HFFc6 (cell line): ENCODE measurements at regions not wholly inside any gene's neighbourhood (a gene's known extent, or its start where the extent isn't known, plus 50 kb on each side); places are given as distances from the start of the nearest gene placed in this dataset.
A peak's percentile ranks its signal among the peaks of the same experiment; 100 is the strongest.

Experiments
- DNase-seq: peaks from one replicate; pipeline ENCODE4 v3.0.0-alpha.2; 2018
- H3K27ac Mint-ChIP-seq: 2 replicates; pipeline ENCODE4 v1.8.0; 2020; ENCODE audit warnings: mild to moderate bottlenecking, mixed read lengths
- H3K27me3 Mint-ChIP-seq: 2 replicates; pipeline ENCODE4 v1.8.0; 2021; ENCODE audit warnings: mild to moderate bottlenecking, moderate library complexity, mixed read lengths; ENCODE audit not compliant: insufficient read depth
- H3K36me3 Mint-ChIP-seq: 2 replicates; pipeline ENCODE4 v1.8.0; 2021; ENCODE audit warnings: low read depth, mixed read lengths
- H3K4me1 Mint-ChIP-seq: 2 replicates; pipeline ENCODE4 v1.8.0; 2020; ENCODE audit warnings: low read depth, mixed read lengths
- H3K4me3 Mint-ChIP-seq: 2 replicates; pipeline ENCODE4 v1.8.0; 2020; ENCODE audit warnings: mild to moderate bottlenecking, moderate library complexity, mixed read lengths
- H3K9me3 Mint-ChIP-seq: 2 replicates; pipeline ENCODE4 v1.8.0; 2020; ENCODE audit warnings: mild to moderate bottlenecking, mixed read lengths
- CTCF ChIP-seq: fragments of 200-600 bp; sonication (generic); IDR thresholded peaks from 2 replicates; pipeline ENCODE4 v1.5.0; 2021; ENCODE audit warnings: antibody characterized with exemption, mild to moderate bottlenecking

DNA sequence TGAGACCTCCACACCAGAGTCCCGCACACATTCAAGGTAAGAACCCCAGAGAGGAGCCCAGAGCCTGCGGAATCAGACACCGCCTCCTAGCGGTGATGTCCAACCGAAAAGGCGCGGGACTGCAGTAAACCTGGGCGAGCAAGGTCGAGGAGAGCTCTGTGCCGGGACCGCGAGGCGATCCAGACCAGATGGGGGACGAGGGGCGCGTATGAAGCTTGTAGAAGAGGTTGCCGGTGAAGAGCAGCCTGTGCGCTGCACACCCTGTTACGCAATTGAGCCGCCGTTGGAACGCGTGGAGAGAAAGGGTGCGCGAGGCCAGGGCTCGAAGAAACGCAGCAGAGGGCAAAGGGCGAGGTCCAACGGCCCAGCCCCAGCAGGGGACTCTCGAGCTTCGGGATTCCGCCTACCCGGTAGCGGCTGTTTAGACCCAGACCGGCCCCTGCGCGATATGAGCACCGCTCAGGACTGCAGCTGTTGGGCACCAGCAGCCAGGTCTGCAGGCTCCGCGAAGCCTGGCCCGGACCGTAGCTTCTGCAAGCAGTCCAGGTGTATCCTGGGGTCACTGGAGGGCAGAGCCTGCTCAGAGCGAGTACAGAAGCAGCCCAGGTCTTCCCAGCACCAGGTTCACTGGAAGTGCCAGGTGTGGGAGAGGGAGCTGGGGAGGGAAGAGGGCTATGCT, 65.9 kb upstream of the ZNF599 start:
- TF ChIP-seq CTCF, result peak; percentile 72
- H3K27me3 Mint-ChIP-seq, result peaks cover 23% of the 10 kb centered on the region
- DNase-seq, result no peak
- H3K4me1 Mint-ChIP-seq, result peaks cover 21% of the 10 kb centered on the region
- H3K9me3 Mint-ChIP-seq, result no peaks in the 10 kb centered on the region
- no peaks in the 10 kb centered on the region for H3K36me3 Mint-ChIP-seq
- peak overlapping the region; percentile 59 for H3K4me3 Mint-ChIP-seq
- no peak overlapping the region for H3K27ac Mint-ChIP-seq

DNA sequence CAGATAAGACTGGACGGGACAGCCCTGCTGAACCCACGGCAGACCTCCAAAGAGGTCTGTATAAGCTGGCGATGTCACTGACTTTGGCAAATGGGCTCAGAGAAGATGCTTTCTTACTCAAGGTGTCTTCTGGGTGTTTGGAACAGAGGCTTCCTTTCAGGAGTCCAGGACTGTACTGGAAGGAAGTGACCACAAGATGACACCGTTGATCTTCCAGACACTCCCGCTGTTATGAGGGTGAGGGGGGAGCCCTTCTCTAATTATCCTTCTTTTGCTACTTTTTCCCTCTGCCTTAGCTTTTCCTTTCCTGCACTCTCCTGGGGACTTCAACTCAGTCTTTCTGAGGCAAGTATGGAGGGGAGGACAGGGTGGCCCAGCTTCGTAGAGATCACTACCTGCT, 65.2 kb upstream of the ZNF599 start:
- peaks cover 27% of the 10 kb centered on the region for H3K27me3 Mint-ChIP-seq
- no peaks in the 10 kb centered on the region; the same call in 1 of the 2 replicates for H3K9me3 Mint-ChIP-seq
- H3K36me3 Mint-ChIP-seq, result no peaks in the 10 kb centered on the region
- peaks cover 21% of the 10 kb centered on the region for H3K4me1 Mint-ChIP-seq
- no peak for DNase-seq
- H3K4me3 Mint-ChIP-seq, result peak overlapping the region; percentile 59
- H3K27ac Mint-ChIP-seq, result no peak overlapping the region
- TF ChIP-seq CTCF, result no peak

GRCh38 chr19:34837262-34837661, 64.2 kb upstream of the ZNF599 start:
- no peak overlapping the region for H3K4me3 Mint-ChIP-seq
- H3K9me3 Mint-ChIP-seq, result no peaks in the 10 kb centered on the region; the same call in 1 of the 2 replicates
- no peaks in the 10 kb centered on the region for H3K36me3 Mint-ChIP-seq
- no peak for TF ChIP-seq CTCF
- no peak overlapping the region for H3K27ac Mint-ChIP-seq
- H3K27me3 Mint-ChIP-seq, result peaks cover 28% of the 10 kb centered on the region
- no peak for DNase-seq
- peaks cover 21% of the 10 kb centered on the region for H3K4me1 Mint-ChIP-seq

GRCh38 chr19:34835631-34836351, 62.8 kb upstream of the ZNF599 start:
- Mint-ChIP-seq H3K9me3 (no peaks in the 10 kb centered on the region; the same call in 1 of the 2 replicates), H3K4me3 (no peak overlapping the region), H3K36me3 (no peaks in the 10 kb centered on the region), H3K27me3 (peaks cover 28% of the 10 kb centered on the region), H3K4me1 (peaks cover 21% of the 10 kb centered on the region), H3K27ac (no peak overlapping the region)
- no peak for DNase-seq
- no peak for TF ChIP-seq CTCF

- no peaks in the 10 kb centered on the region; the same call in 1 of the 2 replicates for H3K9me3 Mint-ChIP-seq
- H3K27ac Mint-ChIP-seq, result no peak overlapping the region
Measured at GRCh38 chr19:34834472-34835061, 61.6 kb upstream of the ZNF599 start.

More at GRCh38 chr19:34834472-34835061, 61.6 kb upstream of the ZNF599 start:
- Mint-ChIP-seq H3K4me1 (peaks cover 21% of the 10 kb centered on the region), H3K27me3 (peaks cover 28% of the 10 kb centered on the region), H3K4me3 (no peak overlapping the region), H3K36me3 (no peaks in the 10 kb centered on the region)
- no peak for DNase-seq
- no peak for TF ChIP-seq CTCF
